ENCODE measurements at regions not wholly inside any gene's neighbourhood (a gene's known extent, or its start where the extent isn't known, plus 50 kb on each side); places are given as distances from the start of the nearest gene placed in this dataset.
A peak's percentile ranks its signal among the peaks of the same experiment; 100 is the strongest.

- no peak for DNase-seq
These were observed 71.0 kb downstream of the AQP4 start for GRCh38 chr18:26794230-26795101.

GRCh38 chr18:26792661-26793060 lies 72.8 kb downstream of the AQP4 start:
- no peak for DNase-seq

GRCh38 chr18:26791676-26792075 lies 73.8 kb downstream of the AQP4 start:
- no peak for DNase-seq

GRCh38 chr18:26784599-26784998 lies 80.9 kb downstream of the AQP4 start:
- DNase-seq = no peak

- no peak for DNase-seq
These were observed 82.3 kb downstream of the AQP4 start for GRCh38 chr18:26783170-26783569.

GRCh38 chr18:26780520-26781325 lies 84.8 kb downstream of the AQP4 start:
- no peak for DNase-seq

GRCh38 chr18:26778054-26778393 lies 87.5 kb downstream of the AQP4 start:
- no peak for DNase-seq

GRCh38 chr18:26777351-26778053 lies 88.0 kb downstream of the AQP4 start:
- peak; percentile 9 for DNase-seq

GRCh38 chr18:26772691-26773090 lies 92.8 kb downstream of the AQP4 start:
- DNase-seq = no peak

- no peak for DNase-seq
These were observed 94.0 kb downstream of the AQP4 start for GRCh38 chr18:26771524-26771923.

- DNase-seq = no peak
These were observed 97.1 kb downstream of the AQP4 start for GRCh38 chr18:26768385-26768784.

- DNase-seq = no peak
These were observed 100.0 kb downstream of the AQP4 start for GRCh38 chr18:26765498-26765897.

GRCh38 chr18:26764586-26764985 lies 100.9 kb downstream of the AQP4 start:
- peak; percentile 68 for DNase-seq

GRCh38 chr18:26764177-26764576 lies 101.3 kb downstream of the AQP4 start:
- DNase-seq = no peak

- DNase-seq = no peak
These were observed 101.9 kb downstream of the AQP4 start for GRCh38 chr18:26763446-26764110.

- no peak for DNase-seq
These were observed 108.1 kb downstream of the AQP4 start for GRCh38 chr18:26757263-26758019.

GRCh38 chr18:26756556-26756955 lies 109.0 kb downstream of the AQP4 start:
- no peak for DNase-seq

GRCh38 chr18:26746826-26747475 lies 118.6 kb downstream of the AQP4 start:
- no peak for DNase-seq

- no peak for DNase-seq
These were observed 119.1 kb downstream of the AQP4 start for GRCh38 chr18:26746398-26746797.

- no peak for DNase-seq
These were observed 120.0 kb downstream of the AQP4 start for GRCh38 chr18:26745288-26746181.

GRCh38 chr18:26741758-26742157 lies 123.7 kb downstream of the AQP4 start:
- DNase-seq = no peak
